Activated CD8-positive, alpha-beta memory T cell treated with anti-CD3 and anti-CD28 coated beads, Interleukin-2, amount 10 ng/mL, durations not matched to agents 7 days and 5 days (primary cell): ENCODE measurements at regions not wholly inside any gene's neighbourhood (a gene's known extent, or its start where the extent isn't known, plus 50 kb on each side); places are given as distances from the start of the nearest gene placed in this dataset.

Source experiments
- ATAC-seq: fragments of 150-1000 bp; cut with Tn5 transposase; one replicate; pipeline ENCODE4 v1.10.0; 2021; ENCODE audit warnings: moderate library complexity
- CTCF ChIA-PET: fragments of 350-600 bp; sonication (Branson Sonifier 250); formaldehyde crosslinking; loops from one replicate; lab custom pipeline; 2021; ENCODE audit warnings: antibody characterized with exemption; lab: Charles Lee
- DNase-seq: peaks from one replicate; pipeline ENCODE4 v3.0.0-alpha.2; 2020
- H3K27ac Mint-ChIP-seq: one replicate; pipeline ENCODE4 v1.8.0; 2021; ENCODE audit warnings: mild to moderate bottlenecking, mixed read lengths
- H3K27me3 Mint-ChIP-seq: one replicate; pipeline ENCODE4 v1.8.0; 2021; ENCODE audit warnings: mixed read lengths
- H3K36me3 Mint-ChIP-seq: one replicate; pipeline ENCODE4 v1.8.0; 2021; ENCODE audit warnings: mild to moderate bottlenecking, mixed read lengths
- H3K4me1 Mint-ChIP-seq: one replicate; pipeline ENCODE4 v1.8.0; 2021; ENCODE audit warnings: mixed read lengths
- H3K4me3 Mint-ChIP-seq: one replicate; pipeline ENCODE4 v1.8.0; 2021; ENCODE audit warnings: mild to moderate bottlenecking, moderate library complexity, mixed read lengths
- H3K9me3 Mint-ChIP-seq: one replicate; pipeline ENCODE4 v1.8.0; 2022; ENCODE audit warnings: low read depth, mixed read lengths

- Mint-ChIP-seq H3K4me1 (no peaks in the 10 kb centered on the region), H3K27me3 (no peaks in the 10 kb centered on the region), H3K36me3 (no peaks in the 10 kb centered on the region), H3K4me3 (no peak overlapping the region), H3K9me3 (peaks cover 9% of the 10 kb centered on the region), H3K27ac (no peak overlapping the region)
- DNase-seq (no peak), ATAC-seq (no peak)
- CTCF ChIA-PET, result no interaction called here
These were observed 269.9 kb downstream of the NPR3 start for GRCh38 chr5:32981061-32981460.

- Mint-ChIP-seq H3K9me3 (peaks cover 4% of the 10 kb centered on the region), H3K4me1 (no peaks in the 10 kb centered on the region), H3K36me3 (no peaks in the 10 kb centered on the region), H3K27me3 (no peaks in the 10 kb centered on the region), H3K4me3 (no peak overlapping the region), H3K27ac (no peak overlapping the region)
- CTCF ChIA-PET, result no interaction called here
- DNase-seq (no peak), ATAC-seq (no peak)
These were observed 273.9 kb downstream of the NPR3 start for GRCh38 chr5:32984851-32985610.

GRCh38 chr5:32989815-32990214 is 278.7 kb downstream of the NPR3 start:
- Mint-ChIP-seq H3K9me3 (peaks cover 4% of the 10 kb centered on the region), H3K27me3 (no peaks in the 10 kb centered on the region), H3K36me3 (no peaks in the 10 kb centered on the region), H3K4me3 (no peak overlapping the region), H3K27ac (no peak overlapping the region), H3K4me1 (no peaks in the 10 kb centered on the region)
- CTCF ChIA-PET, result no interaction called here
- ATAC-seq (no peak), DNase-seq (no peak)

- no peak overlapping the region for H3K4me3 Mint-ChIP-seq
- CTCF ChIA-PET, result no interaction called here
- no peaks in the 10 kb centered on the region for H3K4me1 Mint-ChIP-seq
- no peaks in the 10 kb centered on the region for H3K27me3 Mint-ChIP-seq
- DNase-seq, result no peak
- H3K9me3 Mint-ChIP-seq, result peaks cover 2% of the 10 kb centered on the region
- ATAC-seq, result no peak
- H3K36me3 Mint-ChIP-seq, result no peaks in the 10 kb centered on the region
- no peak overlapping the region for H3K27ac Mint-ChIP-seq
These were observed 279.7 kb downstream of the NPR3 start for GRCh38 chr5:32990593-32991420.

- no peak for DNase-seq
- Mint-ChIP-seq H3K4me3 (no peak overlapping the region), H3K27ac (no peak overlapping the region), H3K36me3 (no peaks in the 10 kb centered on the region), H3K4me1 (no peaks in the 10 kb centered on the region), H3K27me3 (no peaks in the 10 kb centered on the region), H3K9me3 (peaks cover 2% of the 10 kb centered on the region)
- no peak for ATAC-seq
- CTCF ChIA-PET, result no interaction called here
These were observed 280.3 kb downstream of the NPR3 start for GRCh38 chr5:32991421-32991815.

- H3K4me3 Mint-ChIP-seq, result no peak overlapping the region
- ATAC-seq, result no peak
- DNase-seq, result no peak
- no peaks in the 10 kb centered on the region for H3K4me1 Mint-ChIP-seq
- no peaks in the 10 kb centered on the region for H3K27me3 Mint-ChIP-seq
- CTCF ChIA-PET, result no interaction called here
- H3K27ac Mint-ChIP-seq, result no peak overlapping the region
- peaks cover 7% of the 10 kb centered on the region for H3K9me3 Mint-ChIP-seq
- no peaks in the 10 kb centered on the region for H3K36me3 Mint-ChIP-seq
These were observed 285.2 kb downstream of the NPR3 start for GRCh38 chr5:32996336-32996735.

- no peak for DNase-seq
- Mint-ChIP-seq H3K27me3 (no peaks in the 10 kb centered on the region), H3K9me3 (peaks cover 14% of the 10 kb centered on the region), H3K36me3 (no peaks in the 10 kb centered on the region), H3K4me3 (no peak overlapping the region), H3K4me1 (no peaks in the 10 kb centered on the region), H3K27ac (no peak overlapping the region)
- ATAC-seq, result no peak
- CTCF ChIA-PET, result no interaction called here
These were observed 297.8 kb downstream of the NPR3 start for GRCh38 chr5:33008751-33009418.

GRCh38 chr5:33010846-33011245 is 299.7 kb downstream of the NPR3 start:
- no peak for DNase-seq
- CTCF ChIA-PET, result no interaction called here
- ATAC-seq, result no peak
- no peak overlapping the region for H3K27ac Mint-ChIP-seq
- H3K27me3 Mint-ChIP-seq, result no peaks in the 10 kb centered on the region
- no peak overlapping the region for H3K4me3 Mint-ChIP-seq
- H3K36me3 Mint-ChIP-seq, result no peaks in the 10 kb centered on the region
- H3K4me1 Mint-ChIP-seq, result no peaks in the 10 kb centered on the region
- H3K9me3 Mint-ChIP-seq, result peaks cover 16% of the 10 kb centered on the region

GRCh38 chr5:33011801-33012200 is 300.7 kb downstream of the NPR3 start:
- DNase-seq, result no peak
- CTCF ChIA-PET, result no interaction called here
- Mint-ChIP-seq H3K27me3 (no peaks in the 10 kb centered on the region), H3K9me3 (peaks cover 16% of the 10 kb centered on the region), H3K4me1 (no peaks in the 10 kb centered on the region), H3K36me3 (no peaks in the 10 kb centered on the region), H3K4me3 (no peak overlapping the region), H3K27ac (no peak overlapping the region)
- no peak for ATAC-seq

- ATAC-seq, result no peak
- H3K36me3 Mint-ChIP-seq, result no peaks in the 10 kb centered on the region
- CTCF ChIA-PET, result no interaction called here
These were observed 312.5 kb downstream of the NPR3 start for GRCh38 chr5:33023649-33024048.

GRCh38 chr5:33032271-33033070 is 321.4 kb downstream of the NPR3 start:
- Mint-ChIP-seq H3K36me3 (no peaks in the 10 kb centered on the region), H3K4me1 (no peaks in the 10 kb centered on the region), H3K27me3 (no peaks in the 10 kb centered on the region), H3K9me3 (peaks cover 2% of the 10 kb centered on the region), H3K27ac (no peak overlapping the region), H3K4me3 (no peak overlapping the region)
- CTCF ChIA-PET, result no interaction called here
- ATAC-seq (no peak), DNase-seq (no peak)

More at GRCh38 chr5:33023649-33024048, 312.5 kb downstream of the NPR3 start:
- no peak overlapping the region for H3K27ac Mint-ChIP-seq
- DNase-seq, result no peak
- H3K9me3 Mint-ChIP-seq, result no peaks in the 10 kb centered on the region
- H3K27me3 Mint-ChIP-seq, result no peaks in the 10 kb centered on the region
- H3K4me3 Mint-ChIP-seq, result no peak overlapping the region
- H3K4me1 Mint-ChIP-seq, result no peaks in the 10 kb centered on the region

- Mint-ChIP-seq H3K4me3 (no peak overlapping the region), H3K9me3 (peaks cover 2% of the 10 kb centered on the region)
- DNase-seq, result no peak
These were observed 322.4 kb downstream of the NPR3 start for GRCh38 chr5:33033516-33033915.

GRCh38 chr5:33034777-33035176 is 323.7 kb downstream of the NPR3 start:
- CTCF ChIA-PET, result no interaction called here
- H3K36me3 Mint-ChIP-seq, result no peaks in the 10 kb centered on the region
- no peak for ATAC-seq

More at GRCh38 chr5:33033516-33033915, 322.4 kb downstream of the NPR3 start:
- no peak overlapping the region for H3K27ac Mint-ChIP-seq
- CTCF ChIA-PET, result no interaction called here
- H3K36me3 Mint-ChIP-seq, result no peaks in the 10 kb centered on the region
- no peak for ATAC-seq
- H3K4me1 Mint-ChIP-seq, result no peaks in the 10 kb centered on the region
- no peaks in the 10 kb centered on the region for H3K27me3 Mint-ChIP-seq

More at GRCh38 chr5:33034777-33035176, 323.7 kb downstream of the NPR3 start:
- no peaks in the 10 kb centered on the region for H3K4me1 Mint-ChIP-seq
- no peaks in the 10 kb centered on the region for H3K27me3 Mint-ChIP-seq
- H3K9me3 Mint-ChIP-seq, result peaks cover 2% of the 10 kb centered on the region
- no peak overlapping the region for H3K27ac Mint-ChIP-seq
- no peak for DNase-seq
- no peak overlapping the region for H3K4me3 Mint-ChIP-seq
